Right lobe of liver (tissue), 4 donors: ENCODE measurements at regions not wholly inside any gene's neighbourhood (a gene's known extent, or its start where the extent isn't known, plus 50 kb on each side); places are given as distances from the start of the nearest gene placed in this dataset.

ENCODE experiments used
- CTCF ChIP-seq, 4 donors: fragments of 200-600 bp in 3 of 4; fragments of 450-650 bp in 1 of 4; IDR thresholded peaks; one replicate each; pipeline versions ENCODE4 v1.5.1 to v1.8.0; 2016 to 2022; ENCODE audit warnings: antibody characterized with exemption in 4 of 4, mild to moderate bottlenecking in 2 of 4
- POLR2A ChIP-seq: fragments of 450-650 bp; IDR thresholded peaks from one replicate; pipeline ENCODE4 v1.6.1; 2017; ENCODE audit warnings: antibody characterized with exemption, mild to moderate bottlenecking
- donor health status: DM: no; HTN: no; CAD: no.
- donor health status: DM: no; HTN: no; CAD: no.
- donor health status: DM: no; HTN: yes; CAD: no.

- no peak for TF ChIP-seq CTCF (IDR thresholded peaks at IDR 0.05)
- no peak for TF ChIP-seq POLR2A
These were observed 327.8 kb downstream of the CENPW start for GRCh38 chr6:126667728-126668127.
